Testis (tissue), 2 donors: ENCODE measurements at regions not wholly inside any gene's neighbourhood (a gene's known extent, or its start where the extent isn't known, plus 50 kb on each side); places are given as distances from the start of the nearest gene placed in this dataset.

Experiments used
- POLR2A ChIP-seq: fragments of 450-650 bp; IDR thresholded peaks from one replicate; pipeline ENCODE4 v1.6.1; 2017; ENCODE audit warnings: antibody characterized with exemption, mild to moderate bottlenecking, moderate library complexity
- TF ChIP-seq, protein P1 (sequence below), 3 experiments: fragments of 450-650 bp in 2 of 3; fragments of 200-600 bp in 1 of 3; sonication (generic) in 1 of 3; IDR thresholded peaks; one replicate each; pipeline ENCODE4 v1.5.1; 2016 to 2019; ENCODE audit warnings: antibody characterized with exemption in 3 of 3, mild to moderate bottlenecking in 2 of 3, moderate library complexity in 1 of 3

DNA sequence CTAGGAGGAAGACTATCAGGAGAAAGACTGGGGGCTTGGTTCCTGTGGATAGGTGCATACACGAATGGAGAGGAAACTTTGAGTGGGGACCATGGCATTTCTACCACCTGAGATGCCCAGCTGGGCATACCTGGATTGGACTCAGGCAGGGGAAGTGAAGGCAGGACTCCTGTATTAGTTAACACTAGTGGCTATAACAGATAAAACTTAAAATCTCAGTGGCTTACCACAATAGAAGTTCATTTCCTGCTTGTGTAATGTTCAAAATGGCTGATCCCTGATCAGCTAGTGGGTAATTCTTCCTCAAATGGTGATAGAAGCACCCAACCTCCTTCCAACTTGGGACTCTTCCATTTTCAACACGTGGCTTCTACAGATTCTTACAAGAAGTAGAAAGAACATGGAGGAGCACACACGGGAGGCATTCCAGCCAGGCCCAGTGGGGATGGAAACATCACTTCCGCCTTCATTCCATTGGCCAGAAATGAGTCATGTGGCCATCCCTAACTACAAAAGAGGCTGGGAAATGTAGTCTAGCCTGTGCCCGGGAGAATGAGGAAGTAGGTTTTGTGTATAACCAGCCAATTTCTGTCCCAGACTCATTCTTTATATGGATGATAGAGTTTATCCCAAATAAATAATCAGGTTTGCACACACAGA lies 112.1 kb downstream of the UTP18 start:
- TF ChIP-seq, protein P1, sequence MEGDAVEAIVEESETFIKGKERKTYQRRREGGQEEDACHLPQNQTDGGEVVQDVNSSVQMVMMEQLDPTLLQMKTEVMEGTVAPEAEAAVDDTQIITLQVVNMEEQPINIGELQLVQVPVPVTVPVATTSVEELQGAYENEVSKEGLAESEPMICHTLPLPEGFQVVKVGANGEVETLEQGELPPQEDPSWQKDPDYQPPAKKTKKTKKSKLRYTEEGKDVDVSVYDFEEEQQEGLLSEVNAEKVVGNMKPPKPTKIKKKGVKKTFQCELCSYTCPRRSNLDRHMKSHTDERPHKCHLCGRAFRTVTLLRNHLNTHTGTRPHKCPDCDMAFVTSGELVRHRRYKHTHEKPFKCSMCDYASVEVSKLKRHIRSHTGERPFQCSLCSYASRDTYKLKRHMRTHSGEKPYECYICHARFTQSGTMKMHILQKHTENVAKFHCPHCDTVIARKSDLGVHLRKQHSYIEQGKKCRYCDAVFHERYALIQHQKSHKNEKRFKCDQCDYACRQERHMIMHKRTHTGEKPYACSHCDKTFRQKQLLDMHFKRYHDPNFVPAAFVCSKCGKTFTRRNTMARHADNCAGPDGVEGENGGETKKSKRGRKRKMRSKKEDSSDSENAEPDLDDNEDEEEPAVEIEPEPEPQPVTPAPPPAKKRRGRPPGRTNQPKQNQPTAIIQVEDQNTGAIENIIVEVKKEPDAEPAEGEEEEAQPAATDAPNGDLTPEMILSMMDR (IDR thresholded peaks at IDR 0.05): no peak
- TF ChIP-seq POLR2A: no peak
